NCI-H1417 (cell line): ENCODE measurements at regions not wholly inside any gene's neighbourhood (a gene's known extent, or its start where the extent isn't known, plus 50 kb on each side); places are given as distances from the start of the nearest gene placed in this dataset.
"Not testable (repeated sequence)": the region's sequence is repeated elsewhere in the genome, so short reads cannot be mapped to it uniquely, and the experiment has no call there.

Source experiments
- DNase-seq, 3 experiments: peaks; one replicate each; lab custom pipeline; 2025; lab: John Stamatoyannopoulos, UW

- no peak for DNase-seq
These were observed 987.7 kb upstream of the GRIA3 start for GRCh38 chrX:122196343-122196742.

GRCh38 chrX:122203399-122203798 lies 980.7 kb upstream of the GRIA3 start:
- DNase-seq, result no peak

- no peak for DNase-seq
These were observed 965.4 kb upstream of the GRIA3 start for GRCh38 chrX:122218666-122219065.

- DNase-seq, result no peak
These were observed 964.9 kb upstream of the GRIA3 start for GRCh38 chrX:122219226-122219625.

- no peak for DNase-seq
These were observed 964.3 kb upstream of the GRIA3 start for GRCh38 chrX:122219735-122220134.

- DNase-seq, result no peak
These were observed 963.3 kb upstream of the GRIA3 start for GRCh38 chrX:122220644-122221373.

- DNase-seq, result not testable (repeated sequence)
These were observed 962.3 kb upstream of the GRIA3 start for GRCh38 chrX:122221810-122222209.

GRCh38 chrX:122224137-122224536 lies 959.9 kb upstream of the GRIA3 start:
- DNase-seq, result not testable (repeated sequence)

GRCh38 chrX:122238801-122239200 lies 945.3 kb upstream of the GRIA3 start:
- DNase-seq, result no peak

- DNase-seq, result no peak
These were observed 942.1 kb upstream of the GRIA3 start for GRCh38 chrX:122241959-122242358.

- DNase-seq, result no peak
These were observed 940.0 kb upstream of the GRIA3 start for GRCh38 chrX:122244080-122244479.

GRCh38 chrX:122245175-122245574 lies 938.9 kb upstream of the GRIA3 start:
- DNase-seq, result no peak

- no peak for DNase-seq
These were observed 938.1 kb upstream of the GRIA3 start for GRCh38 chrX:122245943-122246342.

- DNase-seq, result no peak
These were observed 937.1 kb upstream of the GRIA3 start for GRCh38 chrX:122246937-122247336.

GRCh38 chrX:122248681-122249080 lies 935.4 kb upstream of the GRIA3 start:
- no peak for DNase-seq

- DNase-seq, result no peak
These were observed 931.6 kb upstream of the GRIA3 start for GRCh38 chrX:122252454-122252853.

- no peak for DNase-seq
These were observed 915.7 kb upstream of the GRIA3 start for GRCh38 chrX:122268353-122268752.

GRCh38 chrX:122269243-122269781 lies 914.8 kb upstream of the GRIA3 start:
- no peak for DNase-seq

GRCh38 chrX:122270809-122271494 lies 913.1 kb upstream of the GRIA3 start:
- DNase-seq, result no peak

- DNase-seq, result no peak
These were observed 912.1 kb upstream of the GRIA3 start for GRCh38 chrX:122272011-122272410.

GRCh38 chrX:122279746-122280145 lies 904.3 kb upstream of the GRIA3 start:
- DNase-seq, result no peak

GRCh38 chrX:122299822-122300221 lies 884.3 kb upstream of the GRIA3 start:
- not testable (repeated sequence) for DNase-seq

GRCh38 chrX:122301491-122301890 lies 882.6 kb upstream of the GRIA3 start:
- no peak for DNase-seq
